ENCODE measurements at regions not wholly inside any gene's neighbourhood (a gene's known extent, or its start where the extent isn't known, plus 50 kb on each side); places are given as distances from the start of the nearest gene placed in this dataset.

- peaks cover 4 to 7% of the 10 kb centered on the region in 2 experiments; a peak in 3 of 5 replicates for H3K9me3 Mint-ChIP-seq
Measured at GRCh38 chr9:17025281-17025680, 109.6 kb upstream of the CNTLN start.

More at GRCh38 chr9:17025281-17025680, 109.6 kb upstream of the CNTLN start:
- no peak overlapping the region for H4K5ac ChIP-seq (ENCODE audit: insufficient read length, low read depth, low read length)
- H2BK20ac ChIP-seq (ENCODE audit: low read depth, low read length, poor library complexity, severe bottlenecking): no peak overlapping the region
- TF ChIP-seq CTCF (conservative IDR thresholded peaks at IDR 0.05): no peak
- H3K27ac Mint-ChIP-seq: no peak overlapping the region
- H3K23me2 ChIP-seq (ENCODE audit: insufficient read length, low read depth, low read length, poor library complexity, severe bottlenecking): no peaks in the 10 kb centered on the region
- no peak overlapping the region for H2AK5ac ChIP-seq (ENCODE audit: insufficient read length, low read length)
- H3K79me2 ChIP-seq (ENCODE audit: insufficient read depth, low read length): no peaks in the 10 kb centered on the region
- no peak overlapping the region for H3T11ph ChIP-seq (ENCODE audit: low read length)
- no peak overlapping the region for H3K56ac ChIP-seq (ENCODE audit: insufficient read length, low read depth, low read length)
- H3K79me1 ChIP-seq (ENCODE audit: insufficient read depth, low read depth, low read length, poor library complexity, severe bottlenecking): no peaks in the 10 kb centered on the region
- no peak overlapping the region for H3K4me3 Mint-ChIP-seq
- H2BK12ac ChIP-seq (ENCODE audit: insufficient read length, low read depth, low read length): no peak overlapping the region
- H3K27ac ChIP-seq (ENCODE audit: insufficient read length, low read depth, low read length): no peak overlapping the region
- H3K36me3 Mint-ChIP-seq (ENCODE audit: insufficient read depth in 1 of 3, low read depth in 3 of 3): peaks cover 0 to 6% (median 3%) of the 10 kb centered on the region in 3 experiments; a peak in 5 of 7 replicates
- H2BK15ac ChIP-seq (ENCODE audit: low read depth, low read length): no peak overlapping the region
- H2BK120ac ChIP-seq (ENCODE audit: low read depth, low read length, poor library complexity, severe bottlenecking): no peak overlapping the region
- no peak overlapping the region for H3K4ac ChIP-seq (ENCODE audit: low read depth, low read length)
- no peak overlapping the region for H4K91ac ChIP-seq (ENCODE audit: insufficient read length, low read depth, low read length)
- H3K27me3 Mint-ChIP-seq (ENCODE audit: low read depth): no peaks in the 10 kb centered on the region
- H3K18ac ChIP-seq (ENCODE audit: insufficient read length, low read depth, low read length): no peak overlapping the region
- H3K14ac ChIP-seq (ENCODE audit: insufficient read depth, low read length): no peak overlapping the region
- no peaks in the 10 kb centered on the region for H4K20me1 ChIP-seq (ENCODE audit: control insufficient read depth, insufficient read depth, insufficient read length)
- H3K27me3 ChIP-seq (ENCODE audit: insufficient read depth, low read length): no peaks in the 10 kb centered on the region
- H4K8ac ChIP-seq (replicated peaks; ENCODE audit: insufficient read length, low read depth, low read length): no peak overlapping the region
- H3K9me3 ChIP-seq (ENCODE audit: control insufficient read depth, low read depth, low read length): no peaks in the 10 kb centered on the region
- no peak overlapping the region for H3K9ac ChIP-seq (ENCODE audit: extremely low read depth, insufficient read length, low read length)
- no peaks in the 10 kb centered on the region for H3K4me1 ChIP-seq (ENCODE audit: insufficient read depth, low read length)
- no peaks in the 10 kb centered on the region for H3K4me1 Mint-ChIP-seq
- H3K4me2 ChIP-seq (ENCODE audit: insufficient read depth, insufficient read length, low read length): no peak overlapping the region
- H3K23ac ChIP-seq (ENCODE audit: insufficient read length, low read depth, low read length): no peak overlapping the region
- DNase-seq: no peak
- no peak overlapping the region for H2AFZ ChIP-seq (ENCODE audit: low read length)
- no peak overlapping the region for H2BK5ac ChIP-seq (ENCODE audit: insufficient read length, low read length)
